ENCODE measurements at regions not wholly inside any gene's neighbourhood (a gene's known extent, or its start where the extent isn't known, plus 50 kb on each side); places are given as distances from the start of the nearest gene placed in this dataset.

DNA sequence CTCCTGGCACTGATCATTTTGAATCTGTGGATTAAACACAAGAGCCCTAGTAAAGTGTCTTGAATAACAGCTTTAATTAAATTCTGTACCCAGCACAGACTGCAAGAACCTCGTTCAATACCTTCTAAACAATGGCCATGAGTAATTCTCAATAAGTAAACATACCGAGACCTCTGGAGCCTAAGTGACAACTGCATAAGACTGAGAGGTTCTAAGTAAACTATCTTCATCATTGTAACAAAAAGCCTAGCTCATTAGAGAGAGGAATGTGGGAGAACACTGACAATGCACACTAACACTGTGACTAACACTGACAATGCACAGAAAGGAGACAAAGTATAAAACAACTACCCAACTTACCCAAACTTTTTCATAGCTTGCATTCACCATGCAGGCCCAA lies 117.4 kb downstream of the ELAPOR2 start:
- Histone ChIP-seq H3K36me3 (ENCODE audit: control insufficient read depth in 2 of 2, extremely low read depth in 1 of 2, insufficient read depth in 2 of 2, low read length in 2 of 2) (peaks cover 0 to 1% of the 10 kb centered on the region in 2 experiments), H3K4me2 (ENCODE audit: insufficient read depth, low read length) (no peak overlapping the region), H3K4me1 (ENCODE audit: control insufficient read depth, extremely low read depth, insufficient read depth, low read length) (no peaks in the 10 kb centered on the region), H3K27ac (ENCODE audit: insufficient read depth, low read depth, low read length) (no peak overlapping the region), H3K79me2 (ENCODE audit: control insufficient read depth, insufficient read depth, low read length) (no peaks in the 10 kb centered on the region), H3K9me3 (replicated peaks; ENCODE audit: control insufficient read depth, insufficient read depth, low read length) (no peaks in the 10 kb centered on the region), H3K9me1 (replicated peaks; ENCODE audit: control insufficient read depth, extremely low read depth, insufficient read depth, low read length) (no peaks in the 10 kb centered on the region), H4K20me1 (replicated peaks; ENCODE audit: control insufficient read depth, extremely low read depth, insufficient read depth, low read length) (no peaks in the 10 kb centered on the region), H3K9ac (replicated peaks; ENCODE audit: extremely low read depth, insufficient read depth, low read length) (no peak overlapping the region), H3K4me3 (replicated peaks in 1 of 3; ENCODE audit: insufficient read depth in 1 of 3, low read depth in 1 of 3, low read length in 3 of 3) (no peak overlapping the region), H3K27me3 (ENCODE audit: control insufficient read depth in 2 of 2, insufficient read depth in 2 of 2, low read length in 2 of 2) (no peaks in the 10 kb centered on the region), H2AFZ (ENCODE audit: low read depth, low read length) (no peak overlapping the region)
- dilution Hi-C loops (cut with MboI; ENCODE audit: extremely low pct_ligation_motif_present, low sequenced_read_pairs) (no loop called here), intact Hi-C loops (cut with micrococcal nuclease) (no loop called here)
- no peak for TF ChIP-seq JUN (IDR thresholded peaks at IDR 0.05; ENCODE audit: borderline replicate concordance, insufficient read depth, insufficient read length, low read depth)
- TF ChIP-seq FOS (IDR thresholded peaks at IDR 0.05; ENCODE audit: borderline replicate concordance, insufficient read depth, low read length), result no peak
- TF ChIP-seq GATA2 (IDR thresholded peaks at IDR 0.05; ENCODE audit: insufficient read depth, insufficient read length, low read depth, low read length), result no peak
- TF ChIP-seq MYC (IDR thresholded peaks at IDR 0.05; ENCODE audit: low read depth, low read length), result no peak
- TF ChIP-seq, protein P1, sequence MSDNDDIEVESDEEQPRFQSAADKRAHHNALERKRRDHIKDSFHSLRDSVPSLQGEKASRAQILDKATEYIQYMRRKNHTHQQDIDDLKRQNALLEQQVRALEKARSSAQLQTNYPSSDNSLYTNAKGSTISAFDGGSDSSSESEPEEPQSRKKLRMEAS (IDR thresholded peaks at IDR 0.05; ENCODE audit: insufficient read depth, insufficient read length), result no peak
- TF ChIP-seq EZH2 (IDR thresholded peaks at IDR 0.05; ENCODE audit: borderline replicate concordance, low read depth, low read length, severe bottlenecking), result no peak
- no peak for TF ChIP-seq POLR2A (IDR thresholded peaks at IDR 0.05; ENCODE audit: low read depth, low read length)
- TF ChIP-seq CTCF (IDR thresholded peaks at IDR 0.05; ENCODE audit: extremely low read depth in 1 of 2, insufficient read depth in 1 of 2, low read depth in 1 of 2, low read length in 2 of 2), result no peak
- no peak for TF ChIP-seq POLR2AphosphoS5 (IDR thresholded peaks at IDR 0.05; ENCODE audit: insufficient read depth, low read depth, low read length)
- CTCF ChIA-PET, result interaction anchor here (1.0 to 6.0 kb wide), 7 partner anchors 8 to 207 kb away, joined by 3 to 56 read pairs (median 9); partner anchors contain the start of gene ELAPOR2
- no TSS peak for BruUV-seq (replicated peaks)
- no peak for DNase-seq (ENCODE audit: low read depth, low spot score)
- no peak for FAIRE-seq
- POLR2A ChIA-PET, result no interaction called here

All from endothelial cell of umbilical vein (primary cell).